GM12878 (cell line): ENCODE measurements at regions not wholly inside any gene's neighbourhood (a gene's known extent, or its start where the extent isn't known, plus 50 kb on each side); places are given as distances from the start of the nearest gene placed in this dataset.

ENCODE experiments used
- BHLHE40 ChIP-seq, 2 experiments: fragments of 450-650 bp in 1 of 2; IDR thresholded peaks; 2 replicates each; pipeline ENCODE4 v1.6.1; 2011 to 2017; ENCODE audit warnings: low read depth in 2 of 2, borderline replicate concordance in 1 of 2, improper control_type of control experiment in 1 of 2, low read length in 1 of 2, mild to moderate bottlenecking in 1 of 2
- CTCF ChIP-seq, 3 experiments: IDR thresholded peaks in 2 of 3; conservative IDR thresholded peaks in 1 of 3; 2 replicates each; pipeline ENCODE4 v1.5.1; 2011; ENCODE audit warnings: low read depth in 3 of 3, low read length in 3 of 3, mild to moderate bottlenecking in 3 of 3, control low read depth in 2 of 3, moderate library complexity in 2 of 3, inconsistent platforms in 1 of 3, mixed read lengths in 1 of 3; ENCODE audit not compliant: control insufficient read depth in 2 of 3, insufficient read depth in 1 of 3; ENCODE audit errors: extremely low read depth in 1 of 3
- CUX1 ChIP-seq: IDR thresholded peaks from 2 replicates; pipeline ENCODE4 v1.6.1; 2012; ENCODE audit warnings: improper control_type of control experiment, low read depth, low read length; ENCODE audit not compliant: insufficient replicate concordance
- NRF1 ChIP-seq: conservative IDR thresholded peaks from 2 replicates; pipeline ENCODE4 v1.6.1; 2011; ENCODE audit warnings: mild to moderate bottlenecking, low read depth, low read length, improper control_type of control experiment

- TF ChIP-seq CTCF (IDR thresholded peaks at IDR 0.05 in 2 of 3, conservative IDR thresholded peaks at IDR 0.05 in 1 of 3; ENCODE audit: control insufficient read depth in 2 of 3, extremely low read depth in 1 of 3, insufficient read depth in 1 of 3, low read depth in 3 of 3, low read length in 3 of 3) (peak; percentile 61 to 72 (median 66); a peak in 5 of 6 replicates), BHLHE40 (IDR thresholded peaks at IDR 0.05; ENCODE audit: borderline replicate concordance in 1 of 2, low read depth in 2 of 2, low read length in 1 of 2) (no peak), CUX1 (no peak), NRF1 (no peak)
Measured at GRCh38 chr2:196277002-196277401, 105.6 kb upstream of the STK17B start.
